HT-29 (cell line): ENCODE measurements at regions not wholly inside any gene's neighbourhood (a gene's known extent, or its start where the extent isn't known, plus 50 kb on each side); places are given as distances from the start of the nearest gene placed in this dataset.
"Not testable (repeated sequence)": the region's sequence is repeated elsewhere in the genome, so short reads cannot be mapped to it uniquely, and the experiment has no call there.

ENCODE experiments used
- DNase-seq: peaks from one replicate; pipeline ENCODE4 v3.0.0-alpha.2; 2015; ENCODE audit warnings: low spot score

DNA sequence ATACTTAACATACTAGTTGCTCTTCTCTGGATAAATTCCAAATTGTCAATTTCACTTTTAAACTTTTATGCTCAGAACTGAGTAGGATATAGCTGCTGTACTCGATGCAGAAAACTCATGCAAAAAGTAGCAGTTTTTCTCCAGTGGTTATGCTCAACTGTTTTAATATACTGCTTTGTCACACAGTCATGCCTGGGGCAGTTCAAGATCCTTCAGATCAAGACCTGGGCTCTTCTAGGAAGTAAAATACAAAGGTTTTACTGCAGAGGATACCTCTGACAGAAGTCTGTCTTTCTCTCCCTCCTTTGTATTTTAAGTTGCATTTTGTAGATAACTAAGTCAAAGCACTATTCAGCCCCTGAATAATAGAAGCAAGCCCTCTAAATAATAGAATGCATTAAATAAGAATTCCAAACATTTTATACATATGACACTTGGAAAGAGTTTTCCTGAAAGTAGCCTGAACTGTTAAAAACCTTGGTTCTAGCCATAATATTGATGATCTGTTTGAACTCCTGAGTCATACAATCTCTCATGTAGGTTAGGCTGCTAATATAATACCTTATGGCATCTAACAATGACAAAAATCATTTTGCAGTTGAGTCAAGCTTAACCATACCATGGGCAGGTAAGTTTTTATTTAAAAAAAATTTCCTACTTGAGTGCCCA lies 183.3 kb upstream of the TRIB2 start:
- no peak for DNase-seq

DNA sequence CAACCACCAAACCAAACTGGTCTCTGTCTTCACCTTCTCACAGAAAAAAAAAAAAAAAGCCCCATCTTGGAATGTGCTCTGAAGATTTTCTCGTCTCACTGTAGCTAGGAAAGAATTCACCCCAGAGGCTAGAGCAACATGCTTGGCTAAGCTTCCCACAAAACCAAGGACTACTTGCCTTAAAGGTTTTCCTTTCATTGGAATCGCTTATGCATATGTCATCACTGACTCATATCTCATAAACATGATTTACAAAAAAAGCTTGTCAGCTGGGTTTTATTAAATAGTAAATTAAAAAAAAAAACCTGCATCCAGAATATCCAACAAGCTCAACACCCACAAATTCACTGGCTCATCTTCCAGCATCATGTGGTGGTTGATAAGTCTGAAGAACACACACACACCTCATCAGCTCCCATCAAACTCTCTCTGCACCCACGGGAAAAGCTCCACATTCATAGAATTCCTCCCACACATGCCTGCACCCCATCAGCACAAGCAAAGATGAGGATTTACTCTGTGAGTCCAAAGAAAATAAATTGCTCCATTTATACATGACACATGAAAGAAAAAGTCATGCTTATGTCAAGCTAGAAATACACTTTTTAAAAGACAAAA lies 182.0 kb upstream of the TRIB2 start:
- DNase-seq: no peak

DNA sequence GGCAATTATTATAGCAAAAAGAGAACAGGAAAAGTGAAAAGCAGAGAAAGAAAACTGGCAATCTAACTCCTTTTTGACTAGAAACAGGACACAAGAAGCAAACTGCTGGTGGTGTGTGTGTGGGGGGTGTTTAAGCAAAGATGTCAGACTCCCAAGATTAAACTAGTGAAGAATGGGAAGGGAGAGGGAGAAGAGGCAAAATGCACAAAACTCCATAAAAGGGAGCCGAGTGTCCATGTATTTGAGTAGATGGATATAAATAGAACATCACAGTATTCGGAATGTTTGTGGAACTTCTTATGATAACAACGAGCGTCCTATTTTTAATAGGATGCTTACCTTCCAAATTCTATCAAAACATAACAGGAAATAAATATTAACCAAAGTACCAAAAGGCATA lies 179.8 kb upstream of the TRIB2 start:
- no peak for DNase-seq

DNA sequence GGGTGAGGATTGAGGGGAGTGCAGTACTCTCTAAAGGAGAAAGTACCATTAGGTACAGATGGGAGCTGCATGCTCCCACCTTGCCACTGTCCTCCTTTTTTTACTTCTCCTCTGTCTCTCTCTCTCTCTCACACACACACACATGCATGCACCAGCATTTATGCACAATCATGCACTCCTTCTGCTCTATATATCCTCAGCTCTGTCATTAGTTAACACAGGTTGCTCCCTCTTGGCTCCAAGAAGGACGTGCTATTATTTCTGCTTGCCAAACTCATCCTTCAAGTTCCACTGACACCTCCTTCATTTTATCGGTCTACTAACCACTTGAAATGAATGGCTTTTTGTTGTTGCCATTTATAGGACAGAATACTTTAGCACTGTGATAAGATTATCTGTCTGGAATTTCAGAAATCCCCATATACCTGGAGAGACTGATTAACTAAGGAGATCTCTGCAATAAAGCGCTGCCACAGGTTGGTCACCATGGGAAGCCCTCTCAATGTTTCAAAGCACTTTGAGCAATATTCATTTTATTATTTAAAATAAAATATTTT lies 178.5 kb upstream of the TRIB2 start:
- no peak for DNase-seq

DNA sequence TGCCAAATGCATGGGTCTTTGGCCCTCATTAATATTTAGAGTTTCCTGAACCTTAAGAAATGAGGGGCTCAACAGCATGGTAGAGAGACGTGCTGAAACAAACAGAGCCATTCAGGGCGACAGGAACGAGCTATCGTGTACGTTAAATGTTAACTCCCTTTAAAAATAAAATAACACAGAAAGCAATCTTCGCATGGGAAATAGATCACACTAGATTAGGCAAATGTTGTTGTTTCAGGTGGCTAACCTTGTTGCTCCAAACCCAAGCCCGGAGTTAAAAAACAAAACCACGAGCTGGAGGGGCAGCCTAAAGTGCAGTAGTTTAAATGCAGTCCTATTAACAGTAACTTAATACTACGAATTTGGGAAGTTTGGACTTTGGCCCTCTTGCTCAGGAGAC lies 177.4 kb upstream of the TRIB2 start:
- no peak for DNase-seq

DNA sequence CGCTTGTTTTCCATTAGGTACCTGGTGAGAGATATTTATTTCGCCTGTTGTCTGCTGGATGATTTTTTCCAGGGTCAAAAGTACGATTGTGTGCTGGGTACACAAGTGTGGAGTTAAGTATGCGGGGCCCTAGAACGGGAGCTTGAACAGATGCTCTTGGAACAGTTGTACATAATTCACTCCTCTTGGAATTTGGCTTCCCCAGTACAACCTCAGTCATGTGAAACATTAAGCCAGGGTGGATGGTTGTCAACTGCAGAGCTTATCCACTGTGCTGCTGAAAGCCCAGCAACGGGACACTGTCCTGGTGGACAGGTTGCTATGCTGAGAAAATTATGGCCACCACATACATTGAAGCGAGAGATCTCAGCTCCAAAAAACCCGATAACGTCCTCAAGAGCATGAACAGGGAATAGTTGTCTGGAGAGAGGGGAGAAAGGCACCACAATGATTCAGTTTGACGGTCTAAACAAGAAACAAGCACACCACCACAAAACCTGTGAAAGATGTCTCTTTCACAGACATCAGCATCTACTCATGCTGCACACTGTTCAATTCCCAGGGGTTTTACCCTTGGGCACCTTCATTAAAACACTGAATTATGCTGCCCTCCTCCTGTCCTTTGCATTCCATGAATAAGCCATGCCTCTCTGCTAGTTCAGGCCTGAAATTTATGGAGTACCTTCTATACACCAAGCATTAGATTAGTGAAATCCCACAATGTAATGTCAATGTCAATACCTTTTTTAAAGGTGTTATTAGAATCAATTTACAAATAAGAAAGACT lies 176.8 kb upstream of the TRIB2 start:
- DNase-seq: no peak

DNA sequence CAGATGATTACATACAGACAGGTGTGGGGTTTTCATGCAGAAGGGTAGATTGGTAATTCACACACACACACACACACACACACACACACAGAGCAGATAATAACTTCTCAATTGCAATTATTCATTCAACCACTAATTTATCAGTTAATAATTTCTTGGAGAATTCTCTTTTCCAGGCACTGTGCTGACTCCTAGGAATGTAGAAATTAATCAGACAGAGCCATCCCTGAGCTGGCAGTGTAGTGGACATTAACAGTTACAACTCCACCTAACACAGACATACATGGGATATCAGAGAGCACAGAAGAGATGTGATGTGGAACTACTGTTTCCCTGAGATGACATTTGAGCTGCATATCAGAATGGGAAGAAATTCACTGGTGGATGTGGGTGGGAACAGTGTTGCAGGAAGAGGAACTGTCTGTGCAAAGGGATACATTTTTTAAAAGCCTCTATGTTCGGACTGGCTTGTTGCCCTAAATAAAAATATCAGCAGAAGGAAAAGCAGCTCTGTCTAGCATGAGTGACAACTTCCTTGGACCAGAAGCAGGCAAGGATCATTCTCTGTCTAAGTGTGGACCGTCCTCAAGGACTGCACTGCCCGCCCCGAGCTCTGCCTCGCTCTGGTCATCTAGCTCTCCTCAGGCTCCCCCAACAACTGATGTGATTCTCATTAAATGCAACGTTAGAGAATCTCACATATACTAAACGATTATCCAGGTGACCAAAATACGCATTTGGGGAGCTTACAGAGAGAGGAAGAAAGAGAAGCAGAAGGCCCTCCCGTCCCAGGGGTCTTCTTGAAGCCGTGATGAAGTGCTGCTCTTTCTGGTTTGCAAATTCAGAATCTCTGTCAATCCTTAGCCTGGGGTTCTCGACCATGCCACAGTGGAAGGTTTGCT lies 173.4 kb upstream of the TRIB2 start:
- DNase-seq: no peak

DNA sequence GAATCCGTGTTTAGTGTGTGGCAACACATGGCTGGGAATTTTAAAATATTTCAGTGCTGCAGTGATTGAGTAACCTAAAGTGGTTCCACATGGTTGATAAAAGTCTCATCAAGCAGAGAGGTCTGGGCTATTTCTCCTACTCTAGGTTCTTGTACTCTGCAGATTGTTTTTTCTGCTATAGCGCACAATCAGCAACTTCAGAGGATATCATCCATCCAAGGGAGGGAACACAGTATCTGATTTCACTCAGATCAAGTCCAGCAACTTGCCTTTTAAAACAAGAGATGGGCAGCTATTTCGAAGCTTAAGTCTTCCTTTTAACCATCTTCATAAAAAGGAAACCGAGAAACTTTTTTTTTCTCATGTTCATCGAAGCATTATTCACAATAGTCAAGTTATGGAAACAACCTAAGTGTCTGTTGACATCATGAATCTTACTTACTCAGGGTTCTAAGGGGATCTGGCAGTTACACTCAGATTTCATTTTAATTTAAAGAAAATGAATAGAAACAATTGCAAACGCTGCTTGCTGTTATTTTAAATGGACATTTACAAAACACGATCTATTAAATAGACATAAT lies 172.7 kb upstream of the TRIB2 start:
- no peak for DNase-seq

DNA sequence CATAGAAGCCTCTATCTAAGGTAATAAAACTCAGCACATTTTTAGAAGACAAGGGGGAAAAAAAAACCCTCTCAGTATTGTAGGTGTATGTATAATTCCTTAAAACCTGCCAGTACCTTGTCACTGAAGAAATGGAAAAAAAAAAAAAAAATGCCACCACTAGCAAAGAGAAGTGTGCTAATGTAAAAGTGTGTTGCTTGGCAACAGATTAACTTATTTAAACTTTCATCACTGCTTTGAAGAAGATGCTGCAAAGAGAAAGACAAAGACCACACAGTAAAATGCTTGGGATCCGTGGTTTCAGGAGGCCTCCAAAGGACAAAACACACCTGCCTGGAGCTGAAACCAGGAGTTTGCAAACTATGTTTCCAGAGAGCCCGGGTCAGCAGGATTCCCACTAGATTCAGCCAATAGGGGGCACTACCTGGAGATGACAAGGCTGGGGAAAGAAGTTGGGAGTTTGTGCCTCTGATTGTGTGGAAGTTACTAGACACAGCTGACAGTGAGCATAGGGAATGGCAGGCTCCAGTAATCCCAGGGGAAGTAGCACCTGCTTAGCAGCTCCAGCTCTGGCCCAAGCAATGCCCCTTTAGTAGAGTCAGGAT lies 169.1 kb upstream of the TRIB2 start:
- no peak for DNase-seq

DNA sequence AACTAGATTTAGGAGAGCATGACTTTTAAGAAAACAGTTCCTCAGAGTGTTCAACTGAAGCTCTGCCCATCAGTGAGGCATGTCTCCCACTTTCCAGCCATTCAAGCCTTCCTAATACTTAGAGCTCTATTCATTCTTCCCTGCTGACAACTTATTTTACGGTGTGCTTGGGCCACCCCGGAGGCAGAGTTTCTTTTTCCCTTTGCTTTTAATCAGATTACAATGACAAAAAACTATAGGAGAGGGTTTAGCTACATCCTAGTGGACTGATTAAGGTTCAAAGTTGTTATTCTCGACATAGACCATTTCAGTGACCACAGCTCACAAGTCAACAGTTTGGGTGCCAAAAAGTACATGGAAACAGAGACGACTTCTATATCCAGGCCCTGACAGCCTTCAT lies 167.8 kb upstream of the TRIB2 start:
- DNase-seq: no peak

DNA sequence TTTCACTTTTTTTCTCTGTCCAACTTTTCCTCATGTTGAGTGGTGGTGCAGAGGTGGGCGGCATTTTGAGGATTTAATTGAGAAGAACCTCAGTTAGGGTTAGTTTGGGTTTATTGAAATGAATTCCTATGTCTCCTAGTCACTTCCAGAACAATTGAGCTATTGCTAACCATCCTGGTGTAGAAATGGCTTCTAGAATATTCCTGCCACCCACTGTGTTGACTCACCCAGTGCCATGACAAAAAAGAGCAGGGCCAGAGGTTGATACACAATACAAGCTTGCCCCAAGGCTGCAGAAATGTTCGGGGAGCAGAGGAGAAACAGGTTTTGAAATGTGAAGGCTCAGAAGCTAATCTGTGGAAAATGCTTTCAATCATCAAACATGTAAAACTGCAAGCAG lies 167.1 kb upstream of the TRIB2 start:
- no peak for DNase-seq

DNA sequence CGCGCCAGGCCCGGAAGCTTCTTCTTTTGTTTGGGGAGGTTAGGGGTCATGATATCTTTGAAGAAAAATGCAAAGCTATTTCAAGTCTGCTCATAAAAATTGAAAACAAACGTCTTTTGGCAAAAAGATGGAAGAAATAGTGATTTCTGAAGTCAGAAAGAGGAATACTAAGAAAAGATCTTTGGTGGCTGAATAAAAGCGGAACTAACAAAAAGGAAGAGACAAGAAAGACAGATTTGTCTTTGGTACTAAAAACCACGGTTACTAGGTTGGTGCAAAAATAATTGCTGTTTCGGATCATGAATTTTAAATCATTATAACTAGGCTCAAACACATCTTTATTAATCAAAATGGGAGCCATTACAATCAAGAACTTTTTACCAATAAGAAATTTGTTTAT lies 164.6 kb upstream of the TRIB2 start:
- no peak for DNase-seq

DNA sequence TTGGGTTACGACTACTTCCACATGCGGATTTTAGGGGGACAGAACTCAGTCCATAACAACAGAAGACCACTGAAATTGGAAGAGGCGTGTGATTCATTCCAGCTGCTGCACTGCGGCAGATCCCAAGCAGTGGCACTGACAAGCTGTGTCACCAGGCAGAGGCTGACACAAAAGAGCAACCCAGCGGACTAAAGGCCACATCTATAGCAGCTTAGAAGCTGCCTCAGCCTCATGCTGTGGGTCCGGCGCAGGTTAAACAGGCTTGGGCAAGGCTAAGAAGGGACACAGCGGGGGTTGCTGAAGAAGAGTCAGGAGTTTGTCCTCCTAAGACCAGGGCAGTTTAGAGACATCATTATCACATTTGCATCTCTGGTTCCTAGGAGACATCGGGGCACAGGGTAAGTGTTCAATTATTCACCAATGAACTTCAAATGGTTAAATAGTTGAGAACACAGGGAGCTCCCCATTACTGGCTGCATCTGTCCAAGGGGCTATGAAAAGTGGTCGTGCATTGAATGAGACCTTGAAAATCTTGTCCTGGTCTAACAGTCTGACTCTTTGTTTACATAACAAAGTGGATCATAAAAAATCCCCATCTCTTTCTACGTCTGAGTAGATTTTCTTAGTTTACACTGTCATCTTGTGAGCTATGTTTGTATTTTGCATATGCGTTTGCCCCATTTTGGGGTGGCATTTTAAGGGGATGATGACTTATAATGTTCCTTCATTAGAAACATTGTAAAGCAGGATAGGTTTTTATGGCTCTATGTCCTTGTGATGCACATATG lies 162.3 kb upstream of the TRIB2 start:
- no peak for DNase-seq

DNA sequence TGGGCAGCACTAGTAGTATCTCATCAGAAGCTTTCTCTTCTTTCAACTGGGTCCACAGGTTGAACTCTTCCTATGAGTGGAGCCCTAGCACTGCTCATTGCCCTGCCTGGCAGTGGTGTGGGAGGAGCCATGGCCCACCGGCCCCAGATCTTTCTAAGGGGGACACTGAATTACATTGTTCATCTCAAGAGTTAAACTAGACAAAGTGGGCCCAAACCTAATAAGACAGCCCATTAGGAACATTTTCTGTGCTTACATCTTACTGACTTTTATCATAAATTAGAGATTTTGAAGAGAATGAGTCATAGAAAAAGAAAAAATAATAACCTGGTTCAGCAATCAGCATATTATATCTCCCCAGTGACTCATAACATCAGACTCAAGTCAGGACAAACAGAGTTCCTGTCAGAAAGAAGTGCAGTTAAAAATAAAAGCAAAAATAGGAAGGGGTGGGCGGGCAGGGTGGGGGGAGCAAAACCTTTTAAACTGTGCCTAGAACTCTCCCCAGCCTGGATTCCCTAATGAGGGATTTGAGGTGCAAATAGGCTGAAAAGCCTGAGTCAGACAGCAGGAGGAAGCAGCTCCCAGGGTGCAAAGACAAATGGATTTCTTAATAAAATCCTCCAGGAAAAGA lies 161.6 kb upstream of the TRIB2 start:
- peak; percentile 9 for DNase-seq

DNA sequence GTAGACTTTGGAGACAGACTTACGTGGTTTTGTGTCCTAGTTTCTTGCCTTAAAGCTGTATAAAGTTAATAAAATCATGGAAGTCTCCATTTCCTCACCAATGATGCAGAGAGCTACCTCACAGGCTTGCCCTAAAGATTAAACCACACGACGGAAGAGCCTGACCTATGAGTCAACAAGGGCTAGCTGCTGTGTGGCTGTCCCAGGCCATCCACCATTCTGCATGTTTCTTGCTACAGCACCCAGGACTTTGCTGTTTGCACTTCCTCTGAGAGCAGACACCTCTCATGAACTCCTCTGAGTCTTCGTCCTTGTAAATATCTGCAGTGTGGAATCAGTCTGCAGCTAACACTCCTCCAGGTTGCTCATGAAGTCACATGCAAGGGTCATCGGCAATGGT lies 160.0 kb upstream of the TRIB2 start:
- DNase-seq: peak; percentile 3

DNA sequence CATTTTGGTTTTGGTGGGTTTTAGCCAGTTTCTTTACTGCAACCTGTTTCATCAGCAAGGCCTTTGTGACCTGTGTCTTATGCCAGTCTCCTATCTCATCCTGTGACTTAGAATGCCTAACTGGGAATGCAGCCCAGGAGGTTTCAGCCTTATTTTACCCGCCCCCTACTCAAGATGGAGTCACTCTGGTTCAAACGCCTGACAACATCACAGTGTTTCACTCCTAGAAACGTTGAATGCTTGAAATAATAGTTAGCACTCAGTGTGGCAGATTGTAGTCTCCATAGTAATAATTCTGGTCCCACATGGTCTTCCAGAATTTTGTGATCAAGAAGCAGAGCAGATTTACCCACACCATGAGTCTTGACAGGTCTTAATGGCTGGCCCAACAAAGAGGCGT lies 159.0 kb upstream of the TRIB2 start:
- no peak for DNase-seq

DNA sequence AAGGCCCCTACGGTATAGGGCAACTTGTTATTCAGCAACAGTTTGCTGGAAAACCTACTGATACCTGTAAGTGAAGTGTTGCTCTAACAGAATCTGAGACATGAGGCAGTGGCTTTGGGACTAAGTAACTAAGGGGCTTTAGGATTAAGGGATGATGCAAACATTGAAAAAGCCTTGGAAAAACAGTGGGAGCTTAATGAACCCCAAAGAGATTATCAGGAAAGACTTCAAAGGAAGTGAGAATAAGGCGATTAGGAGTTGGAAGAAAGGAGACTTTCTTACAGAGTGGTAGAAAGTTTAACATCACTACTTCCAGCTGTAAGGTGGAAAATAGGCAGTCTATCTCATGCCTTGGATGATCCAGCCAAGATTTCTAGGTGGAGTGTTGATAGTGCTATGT lies 158.2 kb upstream of the TRIB2 start:
- DNase-seq: no peak

DNA sequence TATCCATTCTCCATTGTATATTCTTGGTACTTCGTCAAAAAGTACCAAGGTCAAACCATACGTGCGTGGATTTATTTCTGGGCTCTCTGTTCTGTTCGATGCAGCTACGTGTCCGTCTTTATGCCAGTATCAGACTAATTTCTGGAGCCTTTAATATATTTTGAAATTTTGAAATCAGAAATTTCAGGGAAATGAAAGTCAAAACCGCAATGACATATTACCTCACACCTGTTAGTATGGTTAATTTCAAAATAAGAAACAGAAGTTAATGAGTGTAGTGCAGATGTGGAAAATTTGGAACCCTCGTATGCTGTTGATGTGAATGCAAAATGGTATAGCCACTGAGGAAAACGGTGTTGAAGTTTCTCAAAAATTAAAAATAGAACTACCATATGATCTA lies 156.1 kb upstream of the TRIB2 start:
- DNase-seq: no peak

DNA sequence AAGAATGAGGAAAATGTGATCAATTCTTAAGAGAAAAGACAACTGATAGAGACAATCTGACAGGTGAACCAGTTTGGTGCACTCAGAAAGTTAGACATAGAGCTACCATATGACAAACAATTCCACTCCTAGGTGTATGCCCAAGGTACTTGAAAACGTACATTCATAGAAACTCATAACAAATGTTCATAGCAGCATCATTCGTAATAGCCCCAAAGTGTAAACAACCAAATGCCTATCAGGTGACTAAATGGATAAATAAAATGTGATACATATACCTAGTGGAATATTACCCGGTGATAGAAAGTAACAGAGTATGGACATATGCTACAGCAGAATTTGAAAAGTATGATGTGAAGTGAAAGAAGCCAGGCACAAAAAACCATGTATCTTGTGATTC lies 149.3 kb upstream of the TRIB2 start:
- no peak for DNase-seq

DNA sequence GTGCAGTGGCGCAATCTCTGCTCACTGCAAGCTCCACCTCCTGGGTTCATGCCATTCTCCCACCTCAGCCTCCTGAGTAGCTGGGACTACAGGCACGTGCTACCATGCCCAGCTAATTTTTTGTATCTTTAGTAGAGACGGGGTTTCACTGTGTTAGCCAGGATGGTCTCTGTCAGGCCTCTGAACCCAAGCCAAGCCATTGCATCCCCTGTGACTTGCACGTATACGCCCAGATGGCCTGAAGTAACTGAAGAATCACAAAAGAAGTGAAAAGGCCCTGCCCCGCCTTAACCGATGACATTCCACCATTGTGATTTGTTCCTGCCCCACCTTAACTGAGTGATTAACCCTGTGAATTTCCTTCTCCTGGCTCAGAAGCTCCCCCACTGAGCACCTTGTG lies 147.2 kb upstream of the TRIB2 start:
- not testable (repeated sequence) for DNase-seq
